PC-9 (cell line): ENCODE measurements at regions not wholly inside any gene's neighbourhood (a gene's known extent, or its start where the extent isn't known, plus 50 kb on each side); places are given as distances from the start of the nearest gene placed in this dataset.

ENCODE experiments used
- BruUV-seq: library from RNA; stranded (reverse); fragments of 400-500 nt; replicated peaks from 2 replicates; lab custom pipeline; 2021; lab: Mats Ljungman, UMichigan
- CTCF ChIA-PET: fragments of 300-600 bp; sonication (Branson Sonifier 250); formaldehyde crosslinking; loops from one replicate; lab custom pipeline; 2022; ENCODE audit warnings: antibody characterized with exemption; lab: Charles Lee
- POLR2A ChIA-PET: fragments of 300-600 bp; sonication (Branson Sonifier 250); formaldehyde crosslinking; loops from one replicate; lab custom pipeline; 2022; ENCODE audit warnings: antibody characterized with exemption; ENCODE audit not compliant: unreplicated experiment; lab: Charles Lee
- DNase-seq, 2 experiments: peaks; one replicate each; pipeline versions ENCODE4 v3.0.0 to v3.0.0-alpha.2; 2015 to 2022; ENCODE audit warnings: mixed read lengths in 1 of 2
- H2AFZ ChIP-seq: fragments of 200-600 bp; sonication (generic); 2 replicates; pipeline ENCODE4 v1.8.1; 2017; ENCODE audit warnings: antibody characterized with exemption
- H3F3A ChIP-seq: fragments of 200-600 bp; sonication (generic); 2 replicates; pipeline ENCODE4 v1.8.1; 2017; ENCODE audit warnings: antibody characterized with exemption, mild to moderate bottlenecking, low read depth; ENCODE audit not compliant: insufficient read depth
- H3K27ac ChIP-seq: fragments of 200-600 bp; sonication (generic); 2 replicates; pipeline ENCODE4 v1.6.1; 2016; ENCODE audit warnings: mixed run types
- H3K27me3 ChIP-seq: fragments of 200-600 bp; sonication (generic); 2 replicates; pipeline ENCODE4 v1.6.1; 2016; ENCODE audit warnings: low read depth, mixed run types; ENCODE audit not compliant: insufficient read depth
- H3K36me3 ChIP-seq: fragments of 200-600 bp; sonication (generic); 2 replicates; pipeline ENCODE4 v1.6.1; 2016; ENCODE audit warnings: low read depth, mixed run types
- H3K4me1 ChIP-seq: fragments of 200-600 bp; sonication (generic); replicated peaks from 2 replicates; pipeline ENCODE4 v1.6.1; 2016; ENCODE audit warnings: mixed run types; ENCODE audit not compliant: insufficient read depth
- H3K4me2 ChIP-seq: fragments of 200-600 bp; sonication (generic); 2 replicates; pipeline ENCODE4 v1.6.1; 2017; ENCODE audit warnings: mixed run types
- H3K4me3 ChIP-seq: fragments of 200-600 bp; sonication (generic); 2 replicates; pipeline ENCODE4 v1.6.1; 2016; ENCODE audit warnings: mixed run types
- H3K79me2 ChIP-seq: fragments of 200-600 bp; sonication (generic); 2 replicates; pipeline ENCODE4 v1.6.1; 2017; ENCODE audit warnings: low read depth, mixed run types
- H3K9me2 ChIP-seq: fragments of 200-600 bp; sonication (generic); 2 replicates; pipeline ENCODE4 v1.8.1; 2017; ENCODE audit warnings: mild to moderate bottlenecking; ENCODE audit not compliant: insufficient read depth
- H3K9me3 ChIP-seq: fragments of 200-600 bp; sonication (generic); 2 replicates; pipeline ENCODE4 v1.8.1; 2016; ENCODE audit warnings: low read depth; ENCODE audit not compliant: insufficient read depth
- H4K20me1 ChIP-seq: fragments of 200-600 bp; sonication (generic); 2 replicates; pipeline ENCODE4 v1.8.1; 2017; ENCODE audit not compliant: insufficient read depth
- CTCF ChIP-seq: fragments of 200-600 bp; sonication (generic); conservative IDR thresholded peaks from 2 replicates; pipeline ENCODE4 v1.6.1; 2017; ENCODE audit warnings: mixed run types, antibody characterized with exemption, mild to moderate bottlenecking, moderate library complexity
- EZH2 ChIP-seq: fragments of 200-600 bp; sonication (generic); IDR thresholded peaks from 2 replicates; pipeline ENCODE4 v1.8.0; 2017; ENCODE audit warnings: antibody characterized with exemption, low read depth
- intact Hi-C: fragments of 100-400 bp; cut with micrococcal nuclease; formaldehyde crosslinking; loops from one replicate; pipeline ENCODE4 v1.10.0; 2022; ENCODE audit not compliant: unreplicated experiment

GRCh38 chr10:7471720-7472367 lies 61.0 kb upstream of the SFMBT2 start:
- intact Hi-C loops = no loop called here
- no TSS peak for BruUV-seq
- H3K4me1 ChIP-seq = no peaks in the 10 kb centered on the region
- ChIA-PET CTCF (no interaction called here), POLR2A (no interaction called here)
- no peaks in the 10 kb centered on the region for H3K36me3 ChIP-seq
- H3K4me2 ChIP-seq = no peak overlapping the region
- DNase-seq = no peak
- no peak overlapping the region for H2AFZ ChIP-seq
- TF ChIP-seq EZH2 (no peak), CTCF (no peak)
- H3K79me2 ChIP-seq = no peaks in the 10 kb centered on the region
- no peak overlapping the region for H3K4me3 ChIP-seq
- H3K27me3 ChIP-seq = peaks cover 14% of the 10 kb centered on the region; the same call in 1 of the 2 replicates
- H3K9me3 ChIP-seq = no peaks in the 10 kb centered on the region
- H4K20me1 ChIP-seq = no peaks in the 10 kb centered on the region
- no peaks in the 10 kb centered on the region for H3F3A ChIP-seq
- H3K9me2 ChIP-seq = no peaks in the 10 kb centered on the region
- no peak overlapping the region for H3K27ac ChIP-seq

- H3K4me3 ChIP-seq = no peak overlapping the region
- H3K27ac ChIP-seq = no peak overlapping the region
- no peaks in the 10 kb centered on the region for H3K9me3 ChIP-seq
- H4K20me1 ChIP-seq = no peaks in the 10 kb centered on the region
- no peak for DNase-seq
- H3K79me2 ChIP-seq = no peaks in the 10 kb centered on the region
- no peaks in the 10 kb centered on the region for H3K4me1 ChIP-seq
- intact Hi-C loops = no loop called here
- no peak overlapping the region for H2AFZ ChIP-seq
- no TSS peak for BruUV-seq
- no peaks in the 10 kb centered on the region for H3F3A ChIP-seq
- H3K36me3 ChIP-seq = no peaks in the 10 kb centered on the region
- no peaks in the 10 kb centered on the region for H3K9me2 ChIP-seq
- peaks cover 14% of the 10 kb centered on the region; the same call in 1 of the 2 replicates for H3K27me3 ChIP-seq
- no peak overlapping the region for H3K4me2 ChIP-seq
- no peak for TF ChIP-seq CTCF
- no peak for TF ChIP-seq EZH2
- POLR2A ChIA-PET = no interaction called here
- CTCF ChIA-PET = no interaction called here
These were observed 59.5 kb upstream of the SFMBT2 start for GRCh38 chr10:7470371-7470770.

GRCh38 chr10:7467031-7467667 lies 56.3 kb upstream of the SFMBT2 start:
- Histone ChIP-seq H3K27me3 (peaks cover 25% of the 10 kb centered on the region), H3K27ac (no peak overlapping the region), H3K4me2 (no peak overlapping the region), H3K9me2 (no peaks in the 10 kb centered on the region), H3F3A (no peaks in the 10 kb centered on the region), H3K4me3 (no peak overlapping the region), H3K4me1 (no peaks in the 10 kb centered on the region), H3K9me3 (no peaks in the 10 kb centered on the region), H2AFZ (no peak overlapping the region), H4K20me1 (no peaks in the 10 kb centered on the region), H3K36me3 (no peaks in the 10 kb centered on the region), H3K79me2 (no peaks in the 10 kb centered on the region)
- TF ChIP-seq EZH2 (no peak), CTCF (no peak)
- ChIA-PET CTCF (no interaction called here), POLR2A (no interaction called here)
- no TSS peak for BruUV-seq
- DNase-seq = no peak
- intact Hi-C loops = no loop called here
